ENCODE measurements at regions not wholly inside any gene's neighbourhood (a gene's known extent, or its start where the extent isn't known, plus 50 kb on each side); places are given as distances from the start of the nearest gene placed in this dataset.

GRCh38 chr10:36303896-36304295 is 661.8 kb upstream of the FZD8 start:
- no peak for TF ChIP-seq CTCF (conservative IDR thresholded peaks at IDR 0.05)
- TF ChIP-seq EZH2 (IDR thresholded peaks at IDR 0.05; ENCODE audit: low read depth): no peak
